ENCODE measurements at regions not wholly inside any gene's neighbourhood (a gene's known extent, or its start where the extent isn't known, plus 50 kb on each side); places are given as distances from the start of the nearest gene placed in this dataset.

GRCh38 chr2:195594919-195595694 lies 61.9 kb upstream of the SLC39A10 start:
- no peak for TF ChIP-seq CTCF (IDR thresholded peaks at IDR 0.05; ENCODE audit: insufficient read depth, low read depth, low read length)
- TF ChIP-seq EZH2 (IDR thresholded peaks at IDR 0.05; ENCODE audit: insufficient read depth, low read length) = no peak
